T47D (cell line): ENCODE measurements at regions not wholly inside any gene's neighbourhood (a gene's known extent, or its start where the extent isn't known, plus 50 kb on each side); places are given as distances from the start of the nearest gene placed in this dataset.

Experiments
- DNase-seq, 2 experiments: peaks; one replicate each; pipeline versions ENCODE4 v3.0.0 to v3.0.0-alpha.2; 2011 to 2012; ENCODE audit warnings: low read depth in 1 of 2, low spot score in 1 of 2
- JUND ChIP-seq: IDR thresholded peaks from 2 replicates; pipeline ENCODE4 v1.6.1; 2012; ENCODE audit warnings: low read depth
- in situ Hi-C: cut with HindIII; loops from 2 replicates; pipeline ENCODE4 v1.10.0; 2016; ENCODE audit warnings: low sequenced_read_pairs, low pct_unique_long_range_greater_than_20kb

DNA sequence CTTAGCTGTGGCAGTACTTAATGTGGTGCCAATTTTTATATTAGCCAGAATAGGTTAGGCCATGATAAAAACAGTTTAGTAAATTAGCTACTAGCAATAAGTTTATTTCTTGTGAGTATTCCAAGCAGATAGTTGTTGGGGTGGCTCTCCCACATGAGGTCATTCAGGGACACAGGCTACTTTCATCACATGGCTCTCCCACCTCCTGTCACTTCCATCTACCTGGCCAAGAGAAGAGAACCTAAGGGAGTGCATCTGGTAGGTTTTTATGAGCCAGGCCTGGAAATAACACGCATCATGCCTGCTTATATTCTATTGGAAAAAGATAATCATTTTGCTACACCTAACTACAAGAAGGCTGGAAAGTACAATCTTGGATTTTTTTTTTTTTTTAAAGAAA is 161.4 kb upstream of the CCNH start:
- no peak for DNase-seq
- in situ Hi-C loops: no loop called here
- no peak for TF ChIP-seq JUND

DNA sequence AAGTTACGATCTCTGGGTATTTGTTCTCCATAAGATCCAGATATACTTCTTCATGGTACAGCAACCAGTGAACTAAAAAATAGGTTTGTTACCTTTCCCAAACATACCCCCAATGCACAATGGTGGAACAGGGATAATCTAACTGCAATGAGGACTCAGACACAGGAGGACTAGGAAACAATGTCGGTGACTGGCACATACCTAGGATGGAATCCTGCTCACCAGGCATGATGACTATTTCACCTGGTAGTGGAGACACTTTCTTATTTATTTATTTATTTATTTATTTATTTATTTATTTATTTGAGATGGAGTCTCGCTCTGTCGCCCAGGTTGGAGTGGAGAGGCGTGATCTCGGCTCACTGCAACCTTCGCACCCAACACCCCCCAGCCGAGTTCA is 159.9 kb upstream of the CCNH start:
- TF ChIP-seq JUND: no peak
- peak in 1 of 2 experiments; percentile 5 for DNase-seq
- in situ Hi-C loops: no loop called here

DNA sequence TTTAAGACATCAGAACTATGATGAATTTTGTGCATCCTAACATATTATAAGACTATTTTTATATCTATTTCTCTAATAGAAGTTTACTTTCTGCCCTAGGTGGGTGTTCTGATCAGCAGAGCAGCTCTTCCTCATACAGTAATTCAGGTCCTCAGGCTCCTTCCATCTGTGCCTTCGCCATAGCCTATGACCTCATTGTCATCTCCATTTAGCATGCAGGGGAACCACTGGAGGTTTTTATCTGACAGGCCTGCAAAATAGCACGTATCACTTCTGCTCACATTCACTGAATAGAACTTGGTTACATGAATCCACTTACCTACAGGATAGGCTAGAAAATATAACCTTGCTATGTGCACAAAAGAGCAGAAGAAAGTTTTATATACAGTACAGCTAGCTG is 159.4 kb upstream of the CCNH start:
- no peak for DNase-seq
- in situ Hi-C loops: no loop called here
- no peak for TF ChIP-seq JUND

DNA sequence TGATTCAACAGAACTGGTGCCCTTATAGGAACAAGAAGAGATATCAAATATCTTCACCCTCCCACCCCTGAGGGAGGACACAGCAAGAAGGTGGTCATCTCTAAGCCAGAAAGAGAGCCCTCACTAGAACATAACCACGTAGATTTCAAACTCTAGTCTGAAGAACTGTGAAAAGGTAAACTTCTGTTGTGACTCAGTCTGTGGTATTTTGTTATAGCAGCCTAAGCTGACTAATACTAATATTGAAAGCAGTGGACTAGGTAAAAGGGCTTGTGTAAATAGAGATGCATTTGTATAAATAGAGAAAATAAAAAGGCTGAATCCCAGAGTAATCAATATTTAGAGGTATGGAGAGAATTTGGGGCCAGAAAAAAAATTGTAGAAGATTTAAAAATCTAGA is 157.6 kb upstream of the CCNH start:
- in situ Hi-C loops: no loop called here
- TF ChIP-seq JUND: no peak
- DNase-seq: no peak

DNA sequence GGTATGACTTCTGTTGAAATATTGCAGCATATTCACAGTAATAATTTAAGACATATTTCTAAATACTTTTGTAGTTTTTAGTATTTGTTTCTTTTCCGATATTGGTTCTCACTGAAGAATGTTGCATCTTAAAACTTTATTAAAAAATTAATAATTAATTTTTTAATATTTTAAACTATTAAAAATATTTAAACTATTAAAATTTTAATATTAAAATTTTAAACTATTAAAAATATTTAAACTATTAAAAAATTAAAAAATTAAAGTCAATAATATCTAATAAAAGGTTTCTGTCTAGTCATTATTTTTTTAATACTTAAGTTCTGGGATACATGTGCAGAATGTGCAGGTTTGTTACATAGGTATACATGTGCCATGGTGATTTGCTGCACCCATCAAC is 149.3 kb upstream of the CCNH start:
- no peak for DNase-seq
- in situ Hi-C loops: no loop called here
- TF ChIP-seq JUND: no peak

DNA sequence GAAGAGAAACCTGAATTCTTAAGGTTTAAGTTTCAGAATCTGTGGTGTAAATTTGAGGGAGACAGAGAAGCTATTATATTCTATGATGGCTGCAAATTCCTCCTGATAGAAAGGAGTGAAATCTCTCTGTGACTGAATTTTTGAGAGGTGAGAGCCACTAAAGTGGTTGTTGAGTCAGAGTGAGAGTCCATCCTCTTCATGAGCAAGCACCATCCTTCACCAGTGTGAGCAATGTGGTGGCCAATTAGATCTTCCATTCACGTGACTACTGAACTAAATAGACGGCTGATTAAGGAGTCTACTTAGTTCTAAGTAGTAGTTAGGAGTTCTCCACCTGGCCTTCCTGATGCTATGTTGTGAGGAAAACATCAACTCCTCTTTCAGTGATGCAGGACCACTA is 147.8 kb upstream of the CCNH start:
- in situ Hi-C loops: no loop called here
- DNase-seq: no peak
- TF ChIP-seq JUND: no peak

DNA sequence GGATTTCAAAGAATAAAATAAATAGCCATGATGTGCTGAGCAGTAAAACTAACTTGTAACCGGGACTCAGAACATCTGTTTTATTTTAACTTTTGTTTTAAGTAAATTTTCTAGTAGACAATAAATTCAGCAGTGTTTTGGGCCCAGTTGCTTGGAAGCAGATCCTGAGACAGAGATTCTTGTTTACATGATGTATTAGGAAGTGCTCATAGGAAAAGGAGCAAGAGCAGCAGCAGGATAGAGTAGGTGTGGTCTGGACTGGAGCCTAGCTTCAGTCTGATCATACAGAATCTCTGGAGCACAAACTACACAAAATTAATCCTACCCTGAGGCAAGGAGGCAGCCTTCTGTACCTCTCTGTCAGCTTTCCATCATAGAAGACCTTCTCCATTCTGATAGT is 139.2 kb upstream of the CCNH start:
- in situ Hi-C loops: no loop called here
- peak in 1 of 2 experiments; percentile 19 for DNase-seq
- TF ChIP-seq JUND: no peak

DNA sequence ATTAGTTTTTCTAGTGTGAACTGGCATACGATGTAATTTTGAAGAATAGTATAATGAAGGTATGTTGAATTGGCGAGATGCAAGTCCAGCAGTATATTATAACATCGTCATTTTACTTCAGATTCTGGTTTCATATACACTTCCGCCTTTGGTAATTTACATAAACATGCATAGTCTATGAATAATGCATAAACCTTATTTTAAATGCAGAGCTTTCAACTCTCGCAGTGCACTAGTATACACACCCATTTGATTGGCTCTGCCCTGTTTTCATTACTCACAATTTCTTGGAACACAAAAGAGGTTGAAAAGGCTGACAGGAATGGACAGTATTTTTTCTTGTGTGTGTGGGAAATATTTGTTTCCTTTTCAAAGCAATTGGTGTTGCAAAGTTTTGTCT is 128.9 kb upstream of the CCNH start:
- peak in 1 of 2 experiments; percentile 18 for DNase-seq
- in situ Hi-C loops: no loop called here
- TF ChIP-seq JUND: no peak

DNA sequence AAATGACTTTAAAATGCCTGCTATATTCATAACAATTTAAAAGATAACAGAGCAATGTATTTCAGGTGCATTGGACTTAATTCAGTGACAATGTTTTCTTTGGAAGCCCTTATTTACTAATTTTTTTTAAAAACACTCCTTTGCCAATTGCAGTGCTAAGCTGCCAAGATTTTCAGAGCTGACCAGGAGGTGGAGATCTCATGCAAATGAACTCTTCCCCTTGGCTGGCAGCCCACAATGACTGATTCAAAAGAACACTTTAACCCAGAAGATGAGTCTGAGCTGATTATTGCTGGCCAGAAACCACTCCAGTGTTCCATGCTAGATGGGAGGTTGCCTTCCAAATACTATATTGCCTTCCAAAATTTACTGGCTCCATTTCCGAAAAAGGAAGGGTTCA is 128.3 kb upstream of the CCNH start:
- in situ Hi-C loops: no loop called here
- TF ChIP-seq JUND: no peak
- peak in 1 of 2 experiments; percentile 65 for DNase-seq

DNA sequence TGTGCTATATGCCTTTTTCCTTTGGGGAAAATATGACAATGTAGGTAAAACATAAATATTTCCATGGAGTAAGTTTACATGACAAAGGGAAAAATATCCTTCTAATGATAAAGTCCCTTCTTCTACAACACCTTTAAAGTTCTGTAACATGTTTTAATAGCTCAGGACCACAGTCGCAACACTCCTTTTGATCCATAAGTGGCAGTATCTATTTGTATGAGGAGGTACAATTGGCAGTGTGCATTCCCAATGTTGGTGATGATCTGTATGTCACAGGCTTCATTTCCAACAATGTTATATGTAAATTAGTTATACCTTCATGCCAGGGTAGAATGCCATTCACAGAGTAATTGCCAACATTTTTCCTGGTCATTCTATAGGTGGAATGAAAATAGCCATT is 127.1 kb upstream of the CCNH start:
- no peak for DNase-seq
- in situ Hi-C loops: no loop called here

DNA sequence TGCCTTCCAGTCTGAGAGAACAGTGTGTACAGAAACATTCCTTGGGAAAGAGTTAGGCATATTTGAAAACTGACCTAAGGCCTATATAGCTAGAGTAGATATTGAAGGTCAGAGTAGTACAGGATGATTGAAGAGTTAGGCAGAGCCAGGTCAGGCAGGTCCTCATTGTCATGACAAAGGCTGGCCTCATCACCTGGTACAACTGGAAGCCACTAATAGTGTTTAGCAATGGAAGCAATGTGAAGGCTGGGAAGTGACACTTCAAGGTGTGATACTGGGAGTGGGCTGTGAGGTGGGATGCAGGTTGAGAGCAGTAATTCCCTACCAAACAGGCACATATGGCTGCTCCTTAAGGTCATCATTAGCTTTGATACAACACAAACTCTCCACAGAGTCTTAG is 123.6 kb upstream of the CCNH start:
- no peak for DNase-seq
- TF ChIP-seq JUND: no peak
- in situ Hi-C loops: no loop called here

More for the DNA sequence above, 127.1 kb upstream of the CCNH start:
- no peak for TF ChIP-seq JUND

DNA sequence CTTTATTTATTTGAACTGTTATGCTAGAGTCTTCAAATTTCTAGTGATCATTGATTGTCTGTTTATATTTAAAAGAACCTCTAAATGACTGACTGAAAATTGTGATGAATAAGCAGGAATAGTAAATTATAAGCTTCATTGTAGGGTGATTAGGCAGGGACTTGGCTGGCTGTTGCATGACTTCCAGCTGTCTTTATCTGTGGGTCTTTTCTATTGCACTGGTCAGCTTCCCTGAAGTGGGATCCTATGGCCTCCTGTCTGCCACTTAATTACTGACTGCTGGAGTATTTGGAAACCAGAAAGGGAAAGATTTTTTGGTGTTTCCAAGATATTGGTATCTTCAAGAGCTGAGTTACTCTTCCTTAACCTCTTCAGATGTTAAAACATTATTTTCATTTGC is 123.0 kb upstream of the CCNH start:
- in situ Hi-C loops: no loop called here
- no peak for DNase-seq
- TF ChIP-seq JUND: no peak

DNA sequence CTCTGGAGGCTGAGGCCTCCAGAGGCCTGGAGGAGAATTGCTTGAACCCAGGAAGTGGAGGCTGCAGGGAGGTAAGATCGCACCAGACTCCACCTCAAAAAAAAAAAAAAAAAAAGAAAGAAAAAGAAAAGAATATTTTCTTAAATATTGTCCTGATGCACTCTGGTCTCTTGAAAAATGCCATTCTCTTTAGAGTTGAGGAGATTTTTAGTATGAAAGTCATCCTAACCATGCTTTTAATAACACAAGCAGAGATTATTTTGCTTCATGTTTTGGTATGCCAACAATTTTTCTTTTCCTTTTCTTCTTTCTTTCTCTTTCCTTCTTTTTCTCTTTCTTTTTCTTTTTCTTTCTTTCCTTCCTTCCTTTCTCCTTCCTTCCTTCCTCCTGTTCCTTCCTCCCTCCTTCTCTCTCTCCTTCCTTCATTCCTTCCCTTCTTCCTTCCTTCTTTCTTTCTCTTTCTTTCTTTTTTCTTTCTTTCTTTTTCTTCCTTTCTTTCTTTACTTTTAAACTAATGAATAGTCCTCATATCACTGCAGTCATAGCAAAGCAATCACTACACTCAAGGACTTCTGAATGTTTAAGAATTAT is 116.9 kb upstream of the CCNH start:
- DNase-seq: no peak
- TF ChIP-seq JUND: no peak
- in situ Hi-C loops: no loop called here

DNA sequence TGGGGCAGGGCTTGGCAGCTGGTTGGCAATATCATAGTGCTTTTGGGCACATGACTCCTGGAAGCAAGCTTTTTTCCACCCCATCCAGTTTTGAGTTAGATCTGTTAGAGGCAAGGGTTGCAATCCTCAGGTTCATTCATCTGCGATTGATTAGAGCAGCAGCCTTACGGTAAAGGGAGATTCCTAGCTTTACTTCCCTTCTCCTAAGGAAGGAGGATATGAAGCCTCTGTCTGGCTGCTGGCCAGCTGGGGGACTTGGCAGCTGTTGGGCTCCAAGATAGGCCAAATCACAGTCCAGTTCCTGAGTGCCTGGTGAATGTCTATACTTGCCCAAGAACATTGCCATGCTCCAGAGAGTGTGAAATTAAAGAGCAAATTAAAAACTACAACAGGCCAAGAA is 113.4 kb upstream of the CCNH start:
- DNase-seq: no peak
- TF ChIP-seq JUND: no peak
- in situ Hi-C loops: no loop called here
